ENCODE measurements at regions not wholly inside any gene's neighbourhood (a gene's known extent, or its start where the extent isn't known, plus 50 kb on each side); places are given as distances from the start of the nearest gene placed in this dataset.
"Not testable (repeated sequence)": the region's sequence is repeated elsewhere in the genome, so short reads cannot be mapped to it uniquely, and the experiment has no call there.

DNA sequence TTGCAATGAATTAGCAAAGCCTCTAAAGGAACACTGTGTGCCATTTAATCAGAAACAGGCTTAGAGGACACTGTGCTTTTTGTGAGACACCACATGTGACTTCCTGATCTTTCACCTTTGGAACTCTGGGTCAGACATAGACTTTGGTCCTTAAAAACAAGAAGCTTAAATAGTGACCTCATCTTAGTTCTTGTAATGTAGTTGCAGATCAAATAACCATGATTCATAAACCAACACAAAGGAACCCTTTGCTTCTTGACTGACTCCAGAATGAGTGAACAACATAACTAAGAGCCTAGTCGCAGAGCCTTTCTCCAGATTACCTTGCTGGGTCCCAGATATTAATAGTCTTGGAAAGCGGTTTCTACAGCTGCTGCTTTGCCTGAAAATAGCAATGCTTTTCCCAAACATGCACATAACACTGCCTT, 947.3 kb downstream of the SPATA31A6 start (continued):
- TF ChIP-seq, protein P1, sequence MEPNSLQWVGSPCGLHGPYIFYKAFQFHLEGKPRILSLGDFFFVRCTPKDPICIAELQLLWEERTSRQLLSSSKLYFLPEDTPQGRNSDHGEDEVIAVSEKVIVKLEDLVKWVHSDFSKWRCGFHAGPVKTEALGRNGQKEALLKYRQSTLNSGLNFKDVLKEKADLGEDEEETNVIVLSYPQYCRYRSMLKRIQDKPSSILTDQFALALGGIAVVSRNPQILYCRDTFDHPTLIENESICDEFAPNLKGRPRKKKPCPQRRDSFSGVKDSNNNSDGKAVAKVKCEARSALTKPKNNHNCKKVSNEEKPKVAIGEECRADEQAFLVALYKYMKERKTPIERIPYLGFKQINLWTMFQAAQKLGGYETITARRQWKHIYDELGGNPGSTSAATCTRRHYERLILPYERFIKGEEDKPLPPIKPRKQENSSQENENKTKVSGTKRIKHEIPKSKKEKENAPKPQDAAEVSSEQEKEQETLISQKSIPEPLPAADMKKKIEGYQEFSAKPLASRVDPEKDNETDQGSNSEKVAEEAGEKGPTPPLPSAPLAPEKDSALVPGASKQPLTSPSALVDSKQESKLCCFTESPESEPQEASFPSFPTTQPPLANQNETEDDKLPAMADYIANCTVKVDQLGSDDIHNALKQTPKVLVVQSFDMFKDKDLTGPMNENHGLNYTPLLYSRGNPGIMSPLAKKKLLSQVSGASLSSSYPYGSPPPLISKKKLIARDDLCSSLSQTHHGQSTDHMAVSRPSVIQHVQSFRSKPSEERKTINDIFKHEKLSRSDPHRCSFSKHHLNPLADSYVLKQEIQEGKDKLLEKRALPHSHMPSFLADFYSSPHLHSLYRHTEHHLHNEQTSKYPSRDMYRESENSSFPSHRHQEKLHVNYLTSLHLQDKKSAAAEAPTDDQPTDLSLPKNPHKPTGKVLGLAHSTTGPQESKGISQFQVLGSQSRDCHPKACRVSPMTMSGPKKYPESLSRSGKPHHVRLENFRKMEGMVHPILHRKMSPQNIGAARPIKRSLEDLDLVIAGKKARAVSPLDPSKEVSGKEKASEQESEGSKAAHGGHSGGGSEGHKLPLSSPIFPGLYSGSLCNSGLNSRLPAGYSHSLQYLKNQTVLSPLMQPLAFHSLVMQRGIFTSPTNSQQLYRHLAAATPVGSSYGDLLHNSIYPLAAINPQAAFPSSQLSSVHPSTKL (CRISPR knock-in tag; IDR thresholded peaks at IDR 0.05) = peak; percentile 35; the same call in 1 of the 2 replicates
- peak; percentile 44; the same call in 1 of the 2 replicates for TF ChIP-seq HNF4A (CRISPR knock-in tag; IDR thresholded peaks at IDR 0.05)
- peak in 1 of 2 experiments; percentile 66; a peak in 2 of 4 replicates for TF ChIP-seq NR2F1 (CRISPR knock-in tag; IDR thresholded peaks at IDR 0.05)

DNA sequence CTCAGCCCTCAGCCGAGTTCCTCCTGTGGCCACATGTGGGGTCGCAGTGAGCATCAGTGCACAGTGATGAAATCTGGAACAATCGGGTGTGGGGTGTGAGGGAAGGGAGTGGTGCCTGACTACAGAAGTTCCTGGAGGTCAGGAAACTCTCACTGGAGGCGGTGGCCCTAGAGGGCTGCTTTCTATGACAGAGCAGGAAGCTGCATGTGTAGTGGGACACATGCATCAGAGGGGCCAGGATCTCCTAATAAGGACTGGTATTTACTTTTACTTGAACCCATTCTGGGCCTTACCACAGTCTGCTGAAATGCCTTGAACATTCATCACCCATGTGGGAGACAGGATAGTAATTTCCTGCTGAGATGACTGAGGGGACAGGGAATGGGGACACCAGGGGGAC, 952.0 kb downstream of the SPATA31A6 start:
- H3K4me2 ChIP-seq (ENCODE audit: low read depth, low read length); in situ Hi-C loops (cut with HindIII; ENCODE audit: extremely low pct_ligation_motif_present, low pct_unique_long_range_greater_than_20kb); intact Hi-C loops (cut with micrococcal nuclease; ENCODE audit: unreplicated experiment); DNase-seq (ENCODE audit: low spot score); H4K20me1 ChIP-seq (ENCODE audit: insufficient read depth, low read length); H3K4me1 ChIP-seq (ENCODE audit: insufficient read depth, low read length); POLR2A ChIA-PET; H2AFZ ChIP-seq (ENCODE audit: low read length); H3K9ac ChIP-seq (ENCODE audit: insufficient read depth, low read depth, low read length); ATAC-seq; H3K27me3 ChIP-seq (ENCODE audit: control insufficient read depth in 1 of 2, insufficient read depth in 2 of 2, low read length in 2 of 2); CTCF ChIA-PET (ENCODE audit: low intra/inter-chr PET ratio, low total read pairs); H3K9me3 ChIP-seq (ENCODE audit: low read length); FAIRE-seq; H3K4me3 ChIP-seq (replicated peaks in 1 of 3; ENCODE audit: insufficient read depth in 1 of 3, low read depth in 2 of 3, low read length in 3 of 3); H3K36me3 ChIP-seq (replicated peaks in 1 of 2; ENCODE audit: control insufficient read depth in 1 of 2, insufficient read depth in 2 of 2, low read length in 2 of 2); BruUV-seq (replicated peaks); H3K79me2 ChIP-seq (ENCODE audit: insufficient read depth, low read length); H3K27ac ChIP-seq (ENCODE audit: extremely low read length, insufficient read depth, low read length): not testable (repeated sequence)
- WGBS (ENCODE audit: low lambda C conversion rate) = 33% methylated on average over 3 of the region's 4 CpGs

DNA sequence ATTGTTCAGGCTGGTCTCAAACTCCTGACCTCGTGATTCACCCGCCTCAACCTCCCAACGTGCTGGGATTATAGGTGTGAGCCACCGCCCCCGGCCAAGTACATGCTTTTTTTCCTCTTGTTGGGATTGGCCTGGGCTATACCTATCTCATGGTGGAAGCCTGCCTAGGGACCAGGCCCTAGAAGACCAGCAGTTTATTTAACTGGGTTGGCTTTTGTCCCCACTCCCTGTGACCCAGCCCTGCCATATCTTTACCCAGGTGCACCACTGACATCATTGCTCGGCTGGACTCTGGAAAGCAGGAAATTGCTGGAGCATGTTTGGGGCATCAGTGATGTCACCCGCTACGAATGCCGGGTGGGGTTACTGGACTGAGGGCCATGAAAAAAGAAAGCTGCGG, 955.5 kb downstream of the SPATA31A6 start:
- H3K27ac ChIP-seq (ENCODE audit: extremely low read length, insufficient read depth, low read length); H3K4me3 ChIP-seq (replicated peaks in 1 of 3; ENCODE audit: insufficient read depth in 1 of 3, low read depth in 2 of 3, low read length in 3 of 3); H2AFZ ChIP-seq (ENCODE audit: low read length); H3K9ac ChIP-seq (ENCODE audit: insufficient read depth, low read depth, low read length); H3K4me1 ChIP-seq (ENCODE audit: insufficient read depth, low read length); H3K4me2 ChIP-seq (ENCODE audit: low read depth, low read length); CTCF ChIA-PET (ENCODE audit: low intra/inter-chr PET ratio, low total read pairs); FAIRE-seq; in situ Hi-C loops (cut with HindIII; ENCODE audit: extremely low pct_ligation_motif_present, low pct_unique_long_range_greater_than_20kb); BruUV-seq (replicated peaks); H3K36me3 ChIP-seq (replicated peaks in 1 of 2; ENCODE audit: control insufficient read depth in 1 of 2, insufficient read depth in 2 of 2, low read length in 2 of 2); H3K27me3 ChIP-seq (ENCODE audit: control insufficient read depth in 1 of 2, insufficient read depth in 2 of 2, low read length in 2 of 2); H3K9me3 ChIP-seq (ENCODE audit: low read length); POLR2A ChIA-PET; ATAC-seq; H4K20me1 ChIP-seq (ENCODE audit: insufficient read depth, low read length); H3K79me2 ChIP-seq (ENCODE audit: insufficient read depth, low read length); DNase-seq (ENCODE audit: low spot score); intact Hi-C loops (cut with micrococcal nuclease; ENCODE audit: unreplicated experiment): not testable (repeated sequence)
- 34% methylated on average over 6 of the region's 10 CpGs for WGBS (ENCODE audit: low lambda C conversion rate)

- WGBS (ENCODE audit: low lambda C conversion rate) = 44% methylated on average over 2 of the region's 5 CpGs
- FAIRE-seq; H3K4me2 ChIP-seq (ENCODE audit: low read depth, low read length); H3K27me3 ChIP-seq (ENCODE audit: control insufficient read depth in 1 of 2, insufficient read depth in 2 of 2, low read length in 2 of 2); CTCF ChIA-PET (ENCODE audit: low intra/inter-chr PET ratio, low total read pairs); H3K79me2 ChIP-seq (ENCODE audit: insufficient read depth, low read length); in situ Hi-C loops (cut with HindIII; ENCODE audit: extremely low pct_ligation_motif_present, low pct_unique_long_range_greater_than_20kb); H3K9me3 ChIP-seq (ENCODE audit: low read length); H2AFZ ChIP-seq (ENCODE audit: low read length); H3K9ac ChIP-seq (ENCODE audit: insufficient read depth, low read depth, low read length); H3K36me3 ChIP-seq (replicated peaks in 1 of 2; ENCODE audit: control insufficient read depth in 1 of 2, insufficient read depth in 2 of 2, low read length in 2 of 2); ATAC-seq; intact Hi-C loops (cut with micrococcal nuclease; ENCODE audit: unreplicated experiment); DNase-seq (ENCODE audit: low spot score); BruUV-seq (replicated peaks); H3K27ac ChIP-seq (ENCODE audit: extremely low read length, insufficient read depth, low read length); H4K20me1 ChIP-seq (ENCODE audit: insufficient read depth, low read length); H3K4me3 ChIP-seq (replicated peaks in 1 of 3; ENCODE audit: insufficient read depth in 1 of 3, low read depth in 2 of 3, low read length in 3 of 3); POLR2A ChIA-PET; H3K4me1 ChIP-seq (ENCODE audit: insufficient read depth, low read length): not testable (repeated sequence)
These were observed 955.9 kb downstream of the SPATA31A6 start for GRCh38 chr9:43139349-43139748.
